Breast epithelium (tissue), 3 donors: ENCODE measurements at regions not wholly inside any gene's neighbourhood (a gene's known extent, or its start where the extent isn't known, plus 50 kb on each side); places are given as distances from the start of the nearest gene placed in this dataset.

Experiments used
- CTCF ChIP-seq, 3 donors: fragments of 450-650 bp; IDR thresholded peaks; one replicate each; pipeline ENCODE4 v1.5.1; 2016 to 2017; ENCODE audit warnings: antibody characterized with exemption in 3 of 3, mild to moderate bottlenecking in 3 of 3, moderate library complexity in 3 of 3
- POLR2A ChIP-seq: fragments of 450-650 bp; IDR thresholded peaks from one replicate; pipeline ENCODE4 v1.6.1; 2016; ENCODE audit warnings: antibody characterized with exemption, mild to moderate bottlenecking, moderate library complexity
- POLR2AphosphoS5 ChIP-seq, 3 donors: sonication (generic); formaldehyde crosslinking; IDR thresholded peaks; one replicate each; pipeline ENCODE4 v1.6.1; 2017; ENCODE audit warnings: antibody characterized with exemption in 3 of 3

- TF ChIP-seq CTCF (IDR thresholded peaks at IDR 0.05) (no peak), POLR2A (no peak), POLR2AphosphoS5 (IDR thresholded peaks at IDR 0.05) (no peak)
Measured at GRCh38 chr10:121405953-121406352, 192.3 kb downstream of the FGFR2 start.
